GM21515 (cell line): ENCODE measurements at regions not wholly inside any gene's neighbourhood (a gene's known extent, or its start where the extent isn't known, plus 50 kb on each side); places are given as distances from the start of the nearest gene placed in this dataset.
A peak's percentile ranks its signal among the peaks of the same experiment; 100 is the strongest.

Experiments
- ATAC-seq: cut with Tn5 transposase; IDR thresholded peaks from one replicate; pipeline ENCODE4 v1.9.1; 2021; ENCODE audit not compliant: unreplicated experiment

- no peak for ATAC-seq
These were observed 115.7 kb upstream of the MDM1 start for GRCh38 chr12:68447797-68448260.

GRCh38 chr12:68449196-68449595, 117.0 kb upstream of the MDM1 start:
- ATAC-seq, result no peak

DNA sequence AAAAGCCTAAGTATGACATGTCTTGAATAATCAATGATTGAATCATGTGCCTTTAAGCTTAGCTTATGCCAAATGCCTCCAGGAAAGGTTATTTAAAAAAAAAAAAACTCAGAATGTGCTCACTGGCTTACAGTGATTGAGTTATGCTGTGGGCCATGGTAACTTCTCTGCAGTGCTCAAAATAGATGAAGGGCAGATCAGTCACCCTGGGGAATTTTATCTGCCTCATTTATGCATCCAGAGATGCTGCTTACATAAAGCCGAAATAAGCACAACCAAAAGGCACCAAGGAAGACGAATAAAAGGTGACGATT, 118.7 kb upstream of the MDM1 start:
- no peak for ATAC-seq

DNA sequence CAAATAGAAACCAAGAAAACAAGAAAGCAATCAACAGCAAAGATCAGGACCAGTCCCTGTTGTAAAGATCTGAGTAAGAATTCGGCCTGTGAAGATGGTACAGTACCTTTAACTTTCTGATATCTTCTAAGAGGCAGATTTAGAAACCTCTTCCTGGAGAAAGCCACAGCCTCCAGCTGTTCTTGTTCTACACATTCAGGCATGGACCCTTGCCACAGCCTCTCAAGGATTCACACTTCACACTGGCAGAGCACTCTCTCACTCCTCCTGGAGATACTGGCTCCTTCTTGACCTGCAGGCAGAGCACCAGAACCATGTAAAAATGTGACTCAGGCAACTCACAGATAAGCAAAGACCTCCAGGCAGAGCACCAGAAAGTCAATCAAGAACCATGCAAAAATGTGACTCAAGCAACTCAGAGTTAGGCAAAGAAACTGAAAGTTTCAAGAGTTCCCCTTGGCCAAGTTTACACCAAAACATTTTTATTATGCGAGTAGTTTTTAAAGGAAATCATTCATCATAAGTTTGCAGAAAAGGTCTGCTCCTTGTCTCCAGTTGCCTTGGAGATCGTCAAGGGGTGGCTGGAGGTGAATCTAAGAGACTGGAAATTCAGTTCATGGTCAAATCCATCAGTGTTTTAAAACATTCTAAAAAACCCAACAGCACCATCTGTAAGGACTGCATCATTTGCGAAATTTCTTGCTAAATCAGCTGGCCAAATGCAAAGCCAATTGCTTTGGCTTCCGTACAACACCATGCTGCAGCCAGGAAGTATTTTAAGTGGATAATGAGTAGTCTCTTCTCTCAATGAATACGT, 119.3 kb upstream of the MDM1 start:
- peak; percentile 53 for ATAC-seq

DNA sequence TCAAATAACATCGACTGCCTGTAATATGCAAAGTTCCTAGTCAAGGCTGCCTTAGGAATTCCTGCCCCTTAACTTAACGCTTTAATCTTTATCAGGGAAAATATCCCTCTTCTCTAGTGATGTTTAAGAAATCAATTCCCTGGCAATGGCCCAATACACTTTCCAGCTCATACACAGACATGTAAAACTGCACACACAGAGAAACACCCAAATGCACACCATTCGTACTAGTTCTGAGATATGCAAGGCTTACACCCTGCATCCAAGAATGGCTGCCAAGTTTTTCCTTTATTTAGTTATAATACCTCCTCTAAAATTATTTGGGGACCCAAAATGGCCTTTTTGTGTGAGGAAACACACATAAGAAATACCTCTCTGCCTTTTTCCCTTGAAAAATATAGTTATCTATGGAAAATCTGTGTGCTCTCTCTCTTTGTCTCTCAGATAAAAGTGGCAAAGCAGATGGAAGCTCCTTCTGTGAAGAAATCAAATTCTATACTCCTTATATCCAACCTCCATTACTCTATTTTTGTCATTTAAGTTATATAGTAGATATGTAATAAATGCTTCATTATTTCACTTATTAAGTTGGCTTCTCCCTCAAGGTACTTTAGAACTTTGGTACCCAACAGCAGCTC, 120.0 kb upstream of the MDM1 start:
- ATAC-seq, result no peak

- no peak for ATAC-seq
These were observed 121.1 kb upstream of the MDM1 start for GRCh38 chr12:68453278-68453677.

GRCh38 chr12:68453876-68454275, 121.7 kb upstream of the MDM1 start:
- no peak for ATAC-seq

GRCh38 chr12:68454892-68455291, 122.7 kb upstream of the MDM1 start:
- no peak for ATAC-seq

DNA sequence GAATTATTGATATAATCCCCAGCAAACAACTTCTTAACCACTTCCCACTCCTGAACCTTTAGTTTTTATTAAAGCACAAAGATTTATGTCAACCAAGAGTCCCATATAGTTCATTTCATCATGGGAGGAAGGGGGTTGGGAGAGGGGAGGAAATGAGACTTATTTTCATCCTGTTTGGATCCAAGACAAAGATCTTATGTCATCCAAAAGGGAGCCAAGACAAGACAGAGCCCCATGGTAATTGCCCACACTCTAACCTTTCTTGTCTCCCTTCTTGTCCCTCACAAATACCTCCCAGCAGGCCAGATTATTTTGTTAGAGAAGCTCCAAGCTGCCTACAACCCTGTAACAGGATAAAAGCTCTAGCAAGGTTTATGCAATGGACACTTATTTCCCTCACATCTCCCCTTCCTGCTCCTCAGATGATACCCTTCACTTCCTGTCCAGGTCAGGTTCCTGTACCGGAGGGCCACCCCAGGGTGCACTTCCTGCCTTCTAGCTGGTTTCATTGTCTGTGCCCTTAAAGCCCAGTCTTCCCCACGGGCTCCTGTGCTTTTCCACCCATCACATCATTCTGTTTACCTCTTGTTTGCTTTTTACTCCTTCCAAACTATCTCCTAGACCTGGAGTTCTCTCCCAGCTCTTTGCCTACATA, 123.7 kb upstream of the MDM1 start:
- ATAC-seq, result no peak

- ATAC-seq, result no peak
These were observed 126.7 kb upstream of the MDM1 start for GRCh38 chr12:68458866-68459265.

GRCh38 chr12:68460236-68460635, 128.1 kb upstream of the MDM1 start:
- ATAC-seq, result no peak

GRCh38 chr12:68461645-68462044, 129.5 kb upstream of the MDM1 start:
- no peak for ATAC-seq

- no peak for ATAC-seq
These were observed 130.6 kb upstream of the MDM1 start for GRCh38 chr12:68462803-68463202.

GRCh38 chr12:68465227-68465626, 133.1 kb upstream of the MDM1 start:
- ATAC-seq, result no peak

DNA sequence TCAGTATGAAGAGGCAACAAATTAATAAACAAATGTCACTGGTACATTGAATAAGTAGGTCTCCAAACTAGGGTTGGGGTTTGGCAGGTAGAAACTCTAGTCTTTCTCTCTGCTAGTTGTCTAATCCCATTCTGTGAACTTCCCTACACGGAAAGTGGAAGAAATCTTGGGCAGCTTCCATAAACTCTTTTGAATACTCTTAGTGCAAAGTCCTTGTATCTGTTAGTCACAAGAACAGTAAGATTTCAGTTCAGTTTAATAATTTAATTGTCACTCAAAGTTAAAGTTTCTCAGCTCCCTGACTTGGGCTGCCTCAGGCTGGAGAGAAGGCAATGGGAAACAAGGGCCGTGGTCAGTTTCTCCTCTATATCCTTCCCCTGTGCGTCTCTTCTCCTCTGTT, 135.4 kb upstream of the MDM1 start:
- no peak for ATAC-seq

DNA sequence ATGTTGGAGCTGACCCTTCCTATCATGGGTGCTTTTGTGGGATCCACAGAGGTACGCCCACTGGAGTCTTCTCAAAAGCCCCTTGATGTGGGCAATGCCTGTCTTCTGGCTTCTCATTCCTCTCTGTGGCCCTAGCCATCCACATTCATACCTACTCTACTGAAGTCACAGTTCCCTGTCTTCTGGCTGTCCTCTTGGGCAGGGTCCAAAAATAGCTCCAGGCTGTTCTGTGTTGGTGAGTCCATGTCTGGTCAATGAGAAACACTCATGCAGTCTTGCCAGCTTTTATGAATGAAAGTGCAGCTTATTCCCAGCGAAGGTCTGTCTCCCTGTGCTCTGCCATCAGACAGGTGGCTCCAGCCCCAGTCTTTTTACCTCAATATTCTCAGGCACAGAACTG, 135.9 kb upstream of the MDM1 start:
- no peak for ATAC-seq

DNA sequence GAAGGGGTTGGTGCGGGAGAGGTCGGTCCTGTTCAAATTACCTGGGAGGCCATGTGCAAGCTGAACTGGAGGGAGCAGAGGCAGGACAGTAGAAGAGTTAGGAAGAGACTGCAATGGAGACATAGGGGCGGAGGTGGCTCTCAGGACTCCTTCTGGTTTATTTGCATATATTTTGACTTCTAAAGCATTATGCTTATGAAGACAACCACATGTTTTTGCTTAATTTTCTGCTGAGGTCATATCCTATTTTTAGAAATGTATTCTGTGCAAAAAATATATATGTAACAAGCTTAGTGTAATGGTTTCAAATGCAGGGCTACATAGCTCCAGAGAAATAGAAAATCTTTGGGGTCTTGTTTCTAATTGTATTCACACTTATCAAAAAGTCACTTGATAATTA, 137.0 kb upstream of the MDM1 start:
- ATAC-seq, result no peak

DNA sequence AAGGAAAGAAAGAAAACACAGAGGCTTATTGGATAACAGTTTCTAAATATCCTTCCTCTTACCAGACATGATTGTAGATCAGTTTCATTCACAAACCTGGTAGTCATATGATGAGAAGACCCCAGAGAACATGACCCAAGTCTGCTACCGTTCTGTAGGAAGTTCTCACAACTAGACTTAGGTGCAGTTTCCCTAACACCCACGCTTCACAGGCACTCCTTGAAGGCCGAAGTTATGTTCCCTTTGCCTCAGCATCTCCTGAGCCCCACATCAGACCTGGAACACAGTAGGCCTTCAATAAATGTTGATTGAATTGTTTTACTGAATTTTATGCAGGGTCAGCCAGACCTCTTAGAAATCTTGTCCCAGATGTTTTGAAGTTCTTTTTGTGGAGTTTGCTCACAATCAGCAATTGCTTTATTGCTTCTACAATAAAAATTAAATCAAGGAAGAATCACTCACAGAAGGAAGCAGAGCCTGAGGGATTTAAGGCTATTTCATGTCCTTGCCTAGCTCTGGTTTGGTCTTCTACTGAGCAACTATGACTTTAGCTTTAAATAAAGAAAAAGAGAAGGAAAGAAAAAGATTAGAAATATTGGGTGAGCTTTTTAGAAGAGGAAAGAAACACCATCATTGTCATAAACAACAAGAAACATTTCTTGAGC, 138.6 kb upstream of the MDM1 start:
- no peak for ATAC-seq

DNA sequence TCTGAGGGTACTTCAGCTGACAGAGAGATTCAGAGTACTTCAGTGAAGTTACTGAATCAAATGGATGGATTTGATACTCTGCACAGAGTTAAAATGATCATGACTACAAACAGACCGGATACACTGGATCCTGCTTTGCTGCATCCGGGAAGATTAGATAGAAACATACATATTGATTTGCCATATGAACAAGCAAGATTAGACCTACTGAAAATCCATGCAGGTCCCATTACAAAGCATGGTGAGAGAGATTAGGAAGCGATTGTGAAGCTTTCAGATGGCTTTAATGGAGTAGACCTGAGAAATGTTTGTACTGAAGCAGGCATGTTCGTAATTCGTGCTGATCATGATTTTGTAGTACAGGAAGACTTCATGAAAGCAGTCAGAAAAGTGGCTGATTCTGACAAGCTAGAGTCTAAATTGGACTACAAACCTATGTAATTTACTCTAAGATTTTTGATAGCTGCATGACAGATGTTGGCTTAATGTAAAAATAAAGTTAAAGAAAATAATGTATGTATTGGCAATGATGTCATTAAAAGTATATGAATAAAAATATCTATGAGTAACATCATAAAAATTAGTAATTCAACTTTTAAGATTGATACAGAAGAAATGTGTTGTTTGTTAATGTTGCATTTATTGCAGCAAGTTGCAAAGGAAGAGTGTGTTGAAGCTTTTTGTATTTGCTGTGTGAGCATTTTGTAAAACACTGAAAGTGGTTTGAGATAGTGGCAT, 136.1 kb upstream of the RAP1B start:
- ATAC-seq, result no peak

DNA sequence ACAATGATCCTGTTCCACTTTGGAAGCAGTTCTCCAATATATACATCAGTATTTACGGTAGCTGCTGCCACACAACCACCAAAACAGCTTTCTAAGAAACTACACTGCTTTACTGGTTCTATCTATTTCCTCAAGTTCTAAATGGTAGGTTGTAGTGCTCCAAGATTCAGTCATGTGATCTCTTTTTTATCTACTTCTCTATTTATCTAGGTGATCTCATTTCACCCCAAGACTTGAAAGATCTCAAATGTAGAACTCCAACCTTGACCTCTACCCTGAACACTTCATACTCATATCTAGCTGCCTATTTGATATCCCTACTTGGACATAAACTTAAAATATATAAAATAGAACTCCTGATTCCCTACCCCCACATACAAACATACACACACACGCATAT, 133.9 kb upstream of the RAP1B start:
- no peak for ATAC-seq

DNA sequence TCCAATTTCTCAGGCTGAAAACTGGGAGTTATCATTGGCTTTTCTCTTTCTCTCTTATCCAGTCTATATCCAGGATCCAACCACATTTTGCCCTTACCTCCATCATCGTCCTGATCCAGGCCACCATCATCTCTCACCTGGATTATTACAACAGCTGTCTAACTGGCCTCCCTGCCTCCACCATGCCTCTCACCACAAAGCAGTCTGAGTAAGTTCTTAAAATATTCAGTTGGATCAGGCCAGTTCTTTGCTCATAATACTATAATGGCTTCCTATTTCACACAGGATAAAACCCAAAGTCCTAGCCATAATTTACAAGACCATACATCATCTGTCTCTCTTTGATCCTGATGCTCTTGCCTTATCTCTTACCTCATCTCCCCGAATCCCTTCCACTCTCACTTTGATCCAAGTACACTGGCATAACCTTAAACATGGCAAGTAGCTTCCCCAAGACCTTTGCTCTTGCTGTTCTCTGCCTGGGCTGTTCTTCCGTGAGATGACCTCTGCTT, 133.4 kb upstream of the RAP1B start:
- no peak for ATAC-seq
